HepG2 (cell line): ENCODE measurements at regions not wholly inside any gene's neighbourhood (a gene's known extent, or its start where the extent isn't known, plus 50 kb on each side); places are given as distances from the start of the nearest gene placed in this dataset.

Source experiments
- ATAC-seq: fragments of 200-7000 bp; cut with Tn5 transposase; 3 replicates; pipeline ENCODE4 v1.9.1; 2020; ENCODE audit warnings: mild to moderate bottlenecking, moderate library complexity
- BruUV-seq: library from RNA; stranded (reverse); fragments of 400-500 nt; replicated peaks from 2 replicates; lab custom pipeline; 2021; lab: Mats Ljungman, UMichigan
- CTCF ChIA-PET: fragments of 300-600 bp; formaldehyde crosslinking; extraction: SDS; loops from one replicate; lab custom pipeline; 2021; ENCODE audit warnings: low total read pairs, inconsistent platforms, low intra/inter-chr PET ratio; lab: Yijun Ruan, JAX
- POLR2A ChIA-PET: fragments of 350-600 bp; sonication (Branson Sonifier 250); formaldehyde crosslinking; loops from one replicate; lab custom pipeline; 2020; ENCODE audit warnings: antibody characterized with exemption, inconsistent platforms; lab: Yijun Ruan, JAX
- DNase-seq: peaks from one replicate; pipeline ENCODE4 v3.0.0-alpha.2; 2015; ENCODE audit warnings: low spot score
- FAIRE-seq: peaks from 3 replicates; lab custom pipeline; 2011; peaks lifted over from hg19 to GRCh38; lab: Jason Lieb, UNC
- H2AFZ ChIP-seq: one replicate; pipeline ENCODE4 v1.6.1; 2011; ENCODE audit warnings: low read length, inconsistent platforms
- H3K27ac ChIP-seq: fragments of 300-600 bp; 3 replicates; pipeline ENCODE4 v1.8.0; 2011; ENCODE audit warnings: mixed run types, mild to moderate bottlenecking, mixed read lengths, low read length, inconsistent platforms; ENCODE audit not compliant: insufficient read depth; ENCODE audit errors: extremely low read length
- H3K27me3 ChIP-seq, 2 experiments: fragments of 200-600 bp in 1 of 2; 2 replicates in 1 of 2; 3 replicates in 1 of 2; pipeline versions ENCODE4 v1.6.0 to v1.8.0; 2011; ENCODE audit warnings: low read length in 2 of 2, mild to moderate bottlenecking in 2 of 2, moderate library complexity in 2 of 2, inconsistent platforms in 1 of 2; ENCODE audit not compliant: insufficient read depth in 2 of 2, control insufficient read depth in 1 of 2
- H3K36me3 ChIP-seq, 2 experiments: fragments of 200-600 bp in 1 of 2; replicated peaks in 1 of 2; 2 replicates in 1 of 2; 3 replicates in 1 of 2; pipeline versions ENCODE4 v1.5.1 to v1.8.0; 2011; ENCODE audit warnings: low read length in 2 of 2, inconsistent platforms in 1 of 2; ENCODE audit not compliant: insufficient read depth in 2 of 2, control insufficient read depth in 1 of 2
- H3K4me1 ChIP-seq: 2 replicates; pipeline ENCODE4 v1.5.1; 2012; ENCODE audit warnings: low read length, inconsistent platforms; ENCODE audit not compliant: insufficient read depth
- H3K4me2 ChIP-seq: 2 replicates; pipeline ENCODE4 v1.6.0; 2011; ENCODE audit warnings: low read depth, low read length, inconsistent platforms
- H3K4me3 ChIP-seq, 3 experiments: fragments of 200-600 bp in 1 of 3; sonication (generic), shearing (Covaris generic) in 1 of 3; replicated peaks in 1 of 3; 2 replicates each; pipeline ENCODE4 v1.5.1; 2011 to 2016; ENCODE audit warnings: low read length in 3 of 3, inconsistent platforms in 2 of 3, low read depth in 2 of 3, mild to moderate bottlenecking in 2 of 3, control low read depth in 1 of 3, mixed read lengths in 1 of 3; ENCODE audit not compliant: insufficient read depth in 1 of 3
- H3K79me2 ChIP-seq: one replicate; pipeline ENCODE4 v1.6.1; 2011; ENCODE audit warnings: low read length, inconsistent platforms; ENCODE audit not compliant: insufficient read depth
- H3K9ac ChIP-seq: 2 replicates; pipeline ENCODE4 v1.6.0; 2011; ENCODE audit warnings: mild to moderate bottlenecking, low read depth, low read length, inconsistent platforms; ENCODE audit not compliant: insufficient read depth
- H3K9me3 ChIP-seq: 2 replicates; pipeline ENCODE4 v1.5.1; 2012; ENCODE audit warnings: mild to moderate bottlenecking, low read length
- H4K20me1 ChIP-seq: 2 replicates; pipeline ENCODE4 v1.6.0; 2011; ENCODE audit warnings: inconsistent platforms, mild to moderate bottlenecking, low read length, moderate library complexity; ENCODE audit not compliant: insufficient read depth
- CHD4 ChIP-seq: fragments of 200-600 bp; sonication (generic); IDR thresholded peaks from 2 replicates; pipeline ENCODE4 v1.7.0; 2017; ENCODE audit warnings: mild to moderate bottlenecking, low read length, borderline replicate concordance
- KDM5A ChIP-seq: fragments of 200-600 bp; sonication (generic); IDR thresholded peaks from 2 replicates; pipeline ENCODE4 v1.7.0; 2018; ENCODE audit warnings: antibody characterized with exemption, mild to moderate bottlenecking, low read length, borderline replicate concordance
- SAFB2 ChIP-seq: sonication (generic); formaldehyde crosslinking; IDR thresholded peaks from 2 replicates; pipeline ENCODE4 v1.5.1; 2020; ENCODE audit warnings: missing genetic modification reagents, low read depth, mild to moderate bottlenecking, borderline replicate concordance
- ZNF33B ChIP-seq: sonication (generic); formaldehyde crosslinking; IDR thresholded peaks from 2 replicates; pipeline ENCODE4 v1.5.1; 2020; ENCODE audit warnings: mild to moderate bottlenecking, missing genetic modification reagents
- ZNF569 ChIP-seq: sonication (generic); formaldehyde crosslinking; IDR thresholded peaks from 2 replicates; pipeline ENCODE4 v1.5.0; 2020; ENCODE audit warnings: mild to moderate bottlenecking, missing genetic modification reagents, moderate library complexity, borderline replicate concordance
- WGBS: methylation state at CpG from one replicate; pipeline ENCODE4 v1.1.6; 2017; ENCODE audit warnings: low lambda C conversion rate; 5-methylcytosine and 5-hydroxymethylcytosine counted together
- in situ Hi-C: cut with HindIII; loops from 2 replicates; pipeline ENCODE4 v1.10.0; 2017; ENCODE audit warnings: low pct_unique_long_range_greater_than_20kb; ENCODE audit not compliant: extremely low pct_ligation_motif_present
- intact Hi-C: fragments of 100-400 bp; cut with micrococcal nuclease; formaldehyde crosslinking; loops from one replicate; pipeline ENCODE4 v1.10.0; 2022; ENCODE audit not compliant: unreplicated experiment
- TF ChIP-seq, protein P1 (sequence below): sonication (generic); formaldehyde crosslinking; IDR thresholded peaks from 2 replicates; pipeline ENCODE4 v1.4.0; 2020; ENCODE audit warnings: low read depth, mild to moderate bottlenecking, missing genetic modification reagents
- TF ChIP-seq, protein P2 (sequence below): IDR thresholded peaks from 2 replicates; pipeline ENCODE4 v1.6.1; 2012; ENCODE audit warnings: low read depth, low read length, improper control_type of control experiment
- TF ChIP-seq, protein P3 (sequence below): sonication (generic); formaldehyde crosslinking; IDR thresholded peaks from 2 replicates; pipeline ENCODE4 v1.4.0; 2020; ENCODE audit warnings: missing genetic modification reagents, mild to moderate bottlenecking, borderline replicate concordance
- TF ChIP-seq, protein P4 (sequence below): sonication (generic); formaldehyde crosslinking; IDR thresholded peaks from 2 replicates; pipeline ENCODE4 v1.4.0; 2020; ENCODE audit warnings: missing genetic modification reagents, low read depth, mild to moderate bottlenecking, borderline replicate concordance
- TF ChIP-seq, protein P5 (sequence below): sonication (generic); formaldehyde crosslinking; conservative IDR thresholded peaks from 2 replicates; pipeline ENCODE4 v1.4.0; 2020; ENCODE audit warnings: missing genetic modification reagents
- TF ChIP-seq, protein P6 (sequence below): sonication (generic); formaldehyde crosslinking; IDR thresholded peaks from 2 replicates; pipeline ENCODE4 v1.4.0; 2020; ENCODE audit warnings: missing genetic modification reagents
- TF ChIP-seq, protein P7 (sequence below): sonication (generic); formaldehyde crosslinking; IDR thresholded peaks from 2 replicates; pipeline ENCODE4 v1.8.1; 2023; ENCODE audit warnings: missing genetic modification reagents, inconsistent platforms, borderline replicate concordance

DNA sequence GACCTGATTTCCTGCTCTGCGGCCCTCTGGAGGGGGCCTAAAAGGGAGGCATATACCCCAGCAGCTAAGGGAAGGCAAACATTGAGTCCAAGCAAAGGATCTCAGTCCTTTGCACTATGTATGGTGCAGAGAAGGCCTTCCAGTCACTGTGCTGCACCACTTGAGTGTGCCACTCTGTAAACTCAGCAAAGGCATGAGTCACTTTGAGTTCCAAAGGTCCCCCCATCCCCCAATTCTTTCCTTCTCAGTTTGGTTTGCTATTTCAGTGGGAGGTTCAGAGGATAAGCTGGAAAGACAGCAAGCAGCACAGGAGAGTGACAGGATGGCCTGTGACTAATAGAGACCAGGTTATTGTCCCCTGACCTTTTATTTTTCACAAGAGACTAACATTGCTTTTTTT is 131.3 kb downstream of the FHDC1 start:
- H3K9me3 ChIP-seq = no peaks in the 10 kb centered on the region
- H3K4me3 ChIP-seq = peak overlapping the region in 2 of 3 experiments; percentile 55 to 57; a peak in 3 of 6 replicates
- no peak overlapping the region; the same call in 1 of the 2 replicates for H3K9ac ChIP-seq
- no CpG with 5 or more reads among the region's 1 CpG for WGBS
- CTCF ChIA-PET = no interaction called here
- no peaks in the 10 kb centered on the region for H4K20me1 ChIP-seq
- FAIRE-seq (peak; percentile 97), ATAC-seq (peak; percentile 91), DNase-seq (peak; percentile 85)
- no peak overlapping the region for H2AFZ ChIP-seq
- intact Hi-C loops (loop anchor here (10.0 kb wide), 1 partner anchor 57 kb away; no protein-coding TSS in a partner anchor), in situ Hi-C loops (no loop called here)
- POLR2A ChIA-PET = no interaction called here
- peaks cover 61% of the 10 kb centered on the region for H3K4me1 ChIP-seq
- peak overlapping the region; percentile 66 for H3K27ac ChIP-seq
- no peaks in the 10 kb centered on the region for H3K36me3 ChIP-seq
- no TSS peak for BruUV-seq
- peak overlapping the region; percentile 93 for H3K4me2 ChIP-seq
- H3K79me2 ChIP-seq = no peaks in the 10 kb centered on the region
- no peaks in the 10 kb centered on the region for H3K27me3 ChIP-seq
- TF ChIP-seq ZNF33B (CRISPR knock-in tag) (no peak), CHD4 (no peak), ZNF569 (CRISPR knock-in tag) (no peak), SAFB2 (CRISPR knock-in tag) (no peak), KDM5A (no peak)
- TF ChIP-seq, protein P1, sequence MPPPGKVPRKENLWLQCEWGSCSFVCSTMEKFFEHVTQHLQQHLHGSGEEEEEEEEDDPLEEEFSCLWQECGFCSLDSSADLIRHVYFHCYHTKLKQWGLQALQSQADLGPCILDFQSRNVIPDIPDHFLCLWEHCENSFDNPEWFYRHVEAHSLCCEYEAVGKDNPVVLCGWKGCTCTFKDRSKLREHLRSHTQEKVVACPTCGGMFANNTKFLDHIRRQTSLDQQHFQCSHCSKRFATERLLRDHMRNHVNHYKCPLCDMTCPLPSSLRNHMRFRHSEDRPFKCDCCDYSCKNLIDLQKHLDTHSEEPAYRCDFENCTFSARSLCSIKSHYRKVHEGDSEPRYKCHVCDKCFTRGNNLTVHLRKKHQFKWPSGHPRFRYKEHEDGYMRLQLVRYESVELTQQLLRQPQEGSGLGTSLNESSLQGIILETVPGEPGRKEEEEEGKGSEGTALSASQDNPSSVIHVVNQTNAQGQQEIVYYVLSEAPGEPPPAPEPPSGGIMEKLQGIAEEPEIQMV = no peak
- TF ChIP-seq, protein P2, sequence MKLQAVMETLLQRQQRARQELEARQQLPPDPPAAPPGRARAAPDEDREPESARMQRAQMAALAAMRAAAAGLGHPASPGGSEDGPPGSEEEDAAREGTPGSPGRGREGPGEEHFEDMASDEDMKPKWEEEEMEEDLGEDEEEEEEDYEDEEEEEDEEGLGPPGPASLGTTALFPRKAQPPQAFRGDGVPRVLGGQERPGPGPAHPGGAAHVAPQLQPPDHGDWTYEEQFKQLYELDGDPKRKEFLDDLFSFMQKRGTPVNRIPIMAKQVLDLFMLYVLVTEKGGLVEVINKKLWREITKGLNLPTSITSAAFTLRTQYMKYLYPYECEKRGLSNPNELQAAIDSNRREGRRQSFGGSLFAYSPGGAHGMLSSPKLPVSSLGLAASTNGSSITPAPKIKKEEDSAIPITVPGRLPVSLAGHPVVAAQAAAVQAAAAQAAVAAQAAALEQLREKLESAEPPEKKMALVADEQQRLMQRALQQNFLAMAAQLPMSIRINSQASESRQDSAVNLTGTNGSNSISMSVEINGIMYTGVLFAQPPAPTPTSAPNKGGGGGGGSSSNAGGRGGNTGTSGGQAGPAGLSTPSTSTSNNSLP = no peak
- TF ChIP-seq, protein P3, sequence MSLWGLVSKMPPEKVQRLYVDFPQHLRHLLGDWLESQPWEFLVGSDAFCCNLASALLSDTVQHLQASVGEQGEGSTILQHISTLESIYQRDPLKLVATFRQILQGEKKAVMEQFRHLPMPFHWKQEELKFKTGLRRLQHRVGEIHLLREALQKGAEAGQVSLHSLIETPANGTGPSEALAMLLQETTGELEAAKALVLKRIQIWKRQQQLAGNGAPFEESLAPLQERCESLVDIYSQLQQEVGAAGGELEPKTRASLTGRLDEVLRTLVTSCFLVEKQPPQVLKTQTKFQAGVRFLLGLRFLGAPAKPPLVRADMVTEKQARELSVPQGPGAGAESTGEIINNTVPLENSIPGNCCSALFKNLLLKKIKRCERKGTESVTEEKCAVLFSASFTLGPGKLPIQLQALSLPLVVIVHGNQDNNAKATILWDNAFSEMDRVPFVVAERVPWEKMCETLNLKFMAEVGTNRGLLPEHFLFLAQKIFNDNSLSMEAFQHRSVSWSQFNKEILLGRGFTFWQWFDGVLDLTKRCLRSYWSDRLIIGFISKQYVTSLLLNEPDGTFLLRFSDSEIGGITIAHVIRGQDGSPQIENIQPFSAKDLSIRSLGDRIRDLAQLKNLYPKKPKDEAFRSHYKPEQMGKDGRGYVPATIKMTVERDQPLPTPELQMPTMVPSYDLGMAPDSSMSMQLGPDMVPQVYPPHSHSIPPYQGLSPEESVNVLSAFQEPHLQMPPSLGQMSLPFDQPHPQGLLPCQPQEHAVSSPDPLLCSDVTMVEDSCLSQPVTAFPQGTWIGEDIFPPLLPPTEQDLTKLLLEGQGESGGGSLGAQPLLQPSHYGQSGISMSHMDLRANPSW = no peak
- TF ChIP-seq, protein P4, sequence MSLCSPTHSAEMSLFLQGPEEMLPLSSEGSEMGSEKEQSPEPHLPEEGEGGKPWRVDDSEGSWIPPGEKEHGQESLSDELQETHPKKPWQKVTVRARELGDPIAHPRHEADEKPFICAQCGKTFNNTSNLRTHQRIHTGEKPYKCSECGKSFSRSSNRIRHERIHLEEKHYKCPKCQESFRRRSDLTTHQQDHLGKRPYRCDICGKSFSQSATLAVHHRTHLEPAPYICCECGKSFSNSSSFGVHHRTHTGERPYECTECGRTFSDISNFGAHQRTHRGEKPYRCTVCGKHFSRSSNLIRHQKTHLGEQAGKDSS (CRISPR knock-in tag) = no peak
- TF ChIP-seq, protein P5, sequence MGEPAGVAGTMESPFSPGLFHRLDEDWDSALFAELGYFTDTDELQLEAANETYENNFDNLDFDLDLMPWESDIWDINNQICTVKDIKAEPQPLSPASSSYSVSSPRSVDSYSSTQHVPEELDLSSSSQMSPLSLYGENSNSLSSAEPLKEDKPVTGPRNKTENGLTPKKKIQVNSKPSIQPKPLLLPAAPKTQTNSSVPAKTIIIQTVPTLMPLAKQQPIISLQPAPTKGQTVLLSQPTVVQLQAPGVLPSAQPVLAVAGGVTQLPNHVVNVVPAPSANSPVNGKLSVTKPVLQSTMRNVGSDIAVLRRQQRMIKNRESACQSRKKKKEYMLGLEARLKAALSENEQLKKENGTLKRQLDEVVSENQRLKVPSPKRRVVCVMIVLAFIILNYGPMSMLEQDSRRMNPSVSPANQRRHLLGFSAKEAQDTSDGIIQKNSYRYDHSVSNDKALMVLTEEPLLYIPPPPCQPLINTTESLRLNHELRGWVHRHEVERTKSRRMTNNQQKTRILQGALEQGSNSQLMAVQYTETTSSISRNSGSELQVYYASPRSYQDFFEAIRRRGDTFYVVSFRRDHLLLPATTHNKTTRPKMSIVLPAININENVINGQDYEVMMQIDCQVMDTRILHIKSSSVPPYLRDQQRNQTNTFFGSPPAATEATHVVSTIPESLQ (CRISPR knock-in tag) = no peak
- TF ChIP-seq, protein P6, sequence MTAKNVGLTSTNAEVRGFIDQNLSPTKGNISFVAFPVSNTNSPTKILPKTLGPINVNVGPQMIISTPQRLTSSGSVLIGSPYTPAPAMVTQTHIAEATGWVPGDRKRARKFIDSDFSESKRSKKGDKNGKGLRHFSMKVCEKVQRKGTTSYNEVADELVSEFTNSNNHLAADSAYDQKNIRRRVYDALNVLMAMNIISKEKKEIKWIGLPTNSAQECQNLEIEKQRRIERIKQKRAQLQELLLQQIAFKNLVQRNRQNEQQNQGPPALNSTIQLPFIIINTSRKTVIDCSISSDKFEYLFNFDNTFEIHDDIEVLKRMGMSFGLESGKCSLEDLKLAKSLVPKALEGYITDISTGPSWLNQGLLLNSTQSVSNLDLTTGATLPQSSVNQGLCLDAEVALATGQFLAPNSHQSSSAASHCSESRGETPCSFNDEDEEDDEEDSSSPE (CRISPR knock-in tag) = no peak
- TF ChIP-seq, protein P7, sequence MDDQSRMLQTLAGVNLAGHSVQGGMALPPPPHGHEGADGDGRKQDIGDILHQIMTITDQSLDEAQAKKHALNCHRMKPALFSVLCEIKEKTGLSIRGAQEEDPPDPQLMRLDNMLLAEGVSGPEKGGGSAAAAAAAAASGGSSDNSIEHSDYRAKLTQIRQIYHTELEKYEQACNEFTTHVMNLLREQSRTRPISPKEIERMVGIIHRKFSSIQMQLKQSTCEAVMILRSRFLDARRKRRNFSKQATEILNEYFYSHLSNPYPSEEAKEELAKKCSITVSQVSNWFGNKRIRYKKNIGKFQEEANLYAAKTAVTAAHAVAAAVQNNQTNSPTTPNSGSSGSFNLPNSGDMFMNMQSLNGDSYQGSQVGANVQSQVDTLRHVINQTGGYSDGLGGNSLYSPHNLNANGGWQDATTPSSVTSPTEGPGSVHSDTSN (CRISPR knock-in tag) = no peak
